Esophagus muscularis mucosa (tissue), 4 donors: ENCODE measurements at regions not wholly inside any gene's neighbourhood (a gene's known extent, or its start where the extent isn't known, plus 50 kb on each side); places are given as distances from the start of the nearest gene placed in this dataset.

ENCODE experiments used
- EP300 ChIP-seq: sonication (generic); formaldehyde crosslinking; IDR thresholded peaks from one replicate; pipeline ENCODE4 v1.6.1; 2017; ENCODE audit warnings: antibody characterized with exemption
- POLR2A ChIP-seq: fragments of 450-650 bp; IDR thresholded peaks from one replicate; pipeline ENCODE4 v1.6.1; 2017; ENCODE audit warnings: antibody characterized with exemption, moderate library complexity, mild to moderate bottlenecking, low read depth
- TF ChIP-seq, protein P1 (sequence below), 3 experiments: fragments of 200-600 bp in 2 of 3; fragments of 450-650 bp in 1 of 3; sonication (generic) in 2 of 3; IDR thresholded peaks; one replicate each; pipeline ENCODE4 v1.5.1; 2017 to 2019; ENCODE audit warnings: antibody characterized with exemption in 3 of 3, mild to moderate bottlenecking in 2 of 3, moderate library complexity in 1 of 3

DNA sequence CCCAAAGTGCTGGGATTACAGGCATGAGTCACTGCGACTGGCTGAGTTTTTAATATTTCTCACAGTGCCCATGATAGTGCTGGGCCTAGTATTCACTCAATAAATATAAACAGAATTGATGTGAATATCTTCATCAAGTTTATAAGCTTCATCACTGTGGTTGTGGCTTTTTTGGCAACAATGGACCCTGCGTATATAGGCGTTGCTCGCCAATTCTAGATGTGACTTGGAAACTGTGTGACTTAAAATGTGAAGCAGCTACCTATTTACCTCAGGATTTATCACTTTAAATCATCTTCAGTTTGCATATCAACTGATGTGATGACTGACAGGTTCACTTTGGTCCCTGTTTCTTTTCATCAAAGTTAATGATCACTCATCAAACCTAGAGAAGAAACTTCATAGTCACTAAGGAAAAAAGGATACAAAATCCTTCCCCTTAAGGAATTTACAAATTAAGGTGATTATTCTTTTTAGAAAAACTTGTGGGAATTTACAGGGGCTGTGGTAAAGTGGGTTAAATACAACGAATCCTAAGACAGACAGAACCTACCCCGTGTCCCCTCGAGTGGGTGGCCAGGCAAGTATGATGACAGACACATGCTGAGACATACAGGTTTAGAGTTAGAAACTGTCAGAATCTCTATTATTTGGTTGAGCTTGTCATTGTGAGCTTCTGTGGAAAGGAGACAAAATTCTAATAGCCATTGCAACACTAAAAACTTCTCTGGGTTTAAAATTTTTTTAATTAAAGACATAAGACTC, 101.3 kb downstream of the AKAP11 start:
- TF ChIP-seq POLR2A (no peak), EP300 (no peak)
- TF ChIP-seq, protein P1, sequence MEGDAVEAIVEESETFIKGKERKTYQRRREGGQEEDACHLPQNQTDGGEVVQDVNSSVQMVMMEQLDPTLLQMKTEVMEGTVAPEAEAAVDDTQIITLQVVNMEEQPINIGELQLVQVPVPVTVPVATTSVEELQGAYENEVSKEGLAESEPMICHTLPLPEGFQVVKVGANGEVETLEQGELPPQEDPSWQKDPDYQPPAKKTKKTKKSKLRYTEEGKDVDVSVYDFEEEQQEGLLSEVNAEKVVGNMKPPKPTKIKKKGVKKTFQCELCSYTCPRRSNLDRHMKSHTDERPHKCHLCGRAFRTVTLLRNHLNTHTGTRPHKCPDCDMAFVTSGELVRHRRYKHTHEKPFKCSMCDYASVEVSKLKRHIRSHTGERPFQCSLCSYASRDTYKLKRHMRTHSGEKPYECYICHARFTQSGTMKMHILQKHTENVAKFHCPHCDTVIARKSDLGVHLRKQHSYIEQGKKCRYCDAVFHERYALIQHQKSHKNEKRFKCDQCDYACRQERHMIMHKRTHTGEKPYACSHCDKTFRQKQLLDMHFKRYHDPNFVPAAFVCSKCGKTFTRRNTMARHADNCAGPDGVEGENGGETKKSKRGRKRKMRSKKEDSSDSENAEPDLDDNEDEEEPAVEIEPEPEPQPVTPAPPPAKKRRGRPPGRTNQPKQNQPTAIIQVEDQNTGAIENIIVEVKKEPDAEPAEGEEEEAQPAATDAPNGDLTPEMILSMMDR (IDR thresholded peaks at IDR 0.05) = no peak
